ENCODE measurements at regions not wholly inside any gene's neighbourhood (a gene's known extent, or its start where the extent isn't known, plus 50 kb on each side); places are given as distances from the start of the nearest gene placed in this dataset.

DNA sequence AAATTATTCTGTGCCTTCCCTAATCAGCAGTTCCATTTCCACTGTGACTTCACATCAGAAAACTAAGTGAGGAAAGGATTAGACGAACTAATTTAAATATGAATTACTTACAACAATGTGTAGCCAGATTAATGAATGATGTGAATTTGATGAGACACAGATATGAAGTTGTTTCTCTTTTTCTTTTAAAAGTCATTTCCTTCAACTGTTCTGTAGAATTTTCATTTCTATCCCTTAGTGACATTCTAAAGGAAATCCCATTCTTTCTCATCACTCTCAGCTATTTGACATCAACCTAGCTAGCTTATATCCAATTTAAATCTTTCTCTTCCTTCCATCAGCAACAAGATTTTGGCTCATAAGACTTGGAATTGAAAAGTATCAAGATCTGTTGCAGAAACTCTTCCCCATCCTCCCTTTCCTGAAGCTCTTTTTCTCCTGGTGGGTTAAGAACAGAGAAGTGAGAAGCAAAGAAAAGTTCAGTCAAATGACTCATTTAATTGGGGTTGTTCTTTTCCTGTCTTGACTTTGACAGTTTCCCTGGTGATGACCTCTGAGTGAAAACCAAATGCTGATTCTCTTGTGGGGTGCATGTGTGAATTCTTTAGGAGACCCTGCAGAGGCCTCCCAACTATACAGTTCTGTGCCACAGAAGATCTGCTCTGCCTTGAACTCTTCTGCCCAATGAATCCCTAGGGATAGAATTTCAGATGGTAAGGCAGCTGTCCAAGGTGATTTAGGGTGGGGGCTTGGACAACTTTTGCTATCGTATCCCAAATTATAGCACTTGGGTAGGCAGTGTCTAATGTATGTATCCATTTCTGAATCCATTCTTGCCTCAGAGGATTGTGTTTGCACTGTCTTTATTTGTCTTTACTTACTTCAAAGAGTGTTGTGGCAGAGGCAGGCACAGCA lies 232.5 kb upstream of the GPRIN3 start:
- no peak overlapping the region for H3K9ac ChIP-seq (ENCODE audit: low read depth in 2 of 2, low read length in 2 of 2)
- intact Hi-C loops (cut with DNase I), result no loop called here
- H3K4me1 ChIP-seq, result no peaks in the 10 kb centered on the region
- no peak overlapping the region for H3K4me3 ChIP-seq
- no peaks in the 10 kb centered on the region for H3K27me3 ChIP-seq
- TF ChIP-seq, protein P1, sequence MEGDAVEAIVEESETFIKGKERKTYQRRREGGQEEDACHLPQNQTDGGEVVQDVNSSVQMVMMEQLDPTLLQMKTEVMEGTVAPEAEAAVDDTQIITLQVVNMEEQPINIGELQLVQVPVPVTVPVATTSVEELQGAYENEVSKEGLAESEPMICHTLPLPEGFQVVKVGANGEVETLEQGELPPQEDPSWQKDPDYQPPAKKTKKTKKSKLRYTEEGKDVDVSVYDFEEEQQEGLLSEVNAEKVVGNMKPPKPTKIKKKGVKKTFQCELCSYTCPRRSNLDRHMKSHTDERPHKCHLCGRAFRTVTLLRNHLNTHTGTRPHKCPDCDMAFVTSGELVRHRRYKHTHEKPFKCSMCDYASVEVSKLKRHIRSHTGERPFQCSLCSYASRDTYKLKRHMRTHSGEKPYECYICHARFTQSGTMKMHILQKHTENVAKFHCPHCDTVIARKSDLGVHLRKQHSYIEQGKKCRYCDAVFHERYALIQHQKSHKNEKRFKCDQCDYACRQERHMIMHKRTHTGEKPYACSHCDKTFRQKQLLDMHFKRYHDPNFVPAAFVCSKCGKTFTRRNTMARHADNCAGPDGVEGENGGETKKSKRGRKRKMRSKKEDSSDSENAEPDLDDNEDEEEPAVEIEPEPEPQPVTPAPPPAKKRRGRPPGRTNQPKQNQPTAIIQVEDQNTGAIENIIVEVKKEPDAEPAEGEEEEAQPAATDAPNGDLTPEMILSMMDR (IDR thresholded peaks at IDR 0.05), result no peak
- H3K27ac ChIP-seq, result no peak overlapping the region
- H3K9me3 ChIP-seq, result no peaks in the 10 kb centered on the region
- no peak for DNase-seq
- no peaks in the 10 kb centered on the region for H3K36me3 ChIP-seq

DNA sequence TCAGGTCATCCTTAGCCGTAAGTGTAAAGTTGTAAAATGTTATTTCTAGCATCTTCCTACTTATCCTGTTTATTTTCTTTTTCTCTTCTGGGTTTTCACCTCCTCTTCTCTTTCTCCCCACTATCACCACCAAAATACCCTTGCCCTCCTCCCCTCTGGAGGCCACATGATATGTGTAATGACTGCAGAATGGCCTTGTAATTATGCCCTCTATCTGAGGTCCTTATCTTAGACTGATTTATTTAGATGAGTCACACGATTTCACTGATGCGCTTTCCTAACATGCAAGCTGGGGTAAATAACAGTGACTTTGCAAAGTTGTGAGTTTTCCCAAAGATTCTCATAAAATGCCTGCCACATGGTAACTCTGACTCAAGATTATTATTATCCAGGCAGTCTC lies 231.8 kb upstream of the GPRIN3 start:
- no peak overlapping the region for H3K27ac ChIP-seq

DNA sequence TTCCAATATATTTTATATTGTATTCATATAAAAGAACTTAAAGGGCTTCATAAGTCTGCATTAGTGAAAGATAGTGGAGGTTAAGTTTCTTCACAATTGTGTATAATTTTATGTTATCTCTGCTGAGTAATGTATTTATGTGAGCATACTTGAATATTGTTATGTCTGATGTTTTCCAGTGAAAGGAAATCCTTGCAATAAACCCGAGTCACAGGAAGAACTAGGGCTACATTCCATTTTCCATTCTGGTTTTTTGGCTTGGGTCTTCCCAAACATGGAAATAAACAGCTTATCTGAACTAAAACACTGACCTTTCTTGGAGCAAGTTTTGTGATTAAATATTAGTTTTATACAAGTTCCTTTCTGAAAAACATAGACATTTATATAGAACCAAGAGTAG lies 231.3 kb upstream of the GPRIN3 start:
- no peaks in the 10 kb centered on the region for H3K9me3 ChIP-seq
- no peak overlapping the region for H3K27ac ChIP-seq
- H3K27me3 ChIP-seq, result no peaks in the 10 kb centered on the region
- H3K4me1 ChIP-seq, result no peaks in the 10 kb centered on the region
- no peak overlapping the region for H3K9ac ChIP-seq (ENCODE audit: low read depth in 2 of 2, low read length in 2 of 2)
- no peaks in the 10 kb centered on the region for H3K36me3 ChIP-seq
- intact Hi-C loops (cut with DNase I), result no loop called here
- TF ChIP-seq, protein P1 (IDR thresholded peaks at IDR 0.05), result no peak
- H3K4me3 ChIP-seq, result no peak overlapping the region
- no peak for DNase-seq

More for the DNA sequence above, 231.8 kb upstream of the GPRIN3 start:
- DNase-seq, result no peak
- no peaks in the 10 kb centered on the region for H3K9me3 ChIP-seq
- H3K36me3 ChIP-seq, result no peaks in the 10 kb centered on the region
- no peak overlapping the region for H3K4me3 ChIP-seq
- no peaks in the 10 kb centered on the region for H3K4me1 ChIP-seq
- TF ChIP-seq, protein P1 (IDR thresholded peaks at IDR 0.05), result no peak
- intact Hi-C loops (cut with DNase I), result no loop called here
- H3K27me3 ChIP-seq, result no peaks in the 10 kb centered on the region
- no peak overlapping the region for H3K9ac ChIP-seq (ENCODE audit: low read depth in 2 of 2, low read length in 2 of 2)

DNA sequence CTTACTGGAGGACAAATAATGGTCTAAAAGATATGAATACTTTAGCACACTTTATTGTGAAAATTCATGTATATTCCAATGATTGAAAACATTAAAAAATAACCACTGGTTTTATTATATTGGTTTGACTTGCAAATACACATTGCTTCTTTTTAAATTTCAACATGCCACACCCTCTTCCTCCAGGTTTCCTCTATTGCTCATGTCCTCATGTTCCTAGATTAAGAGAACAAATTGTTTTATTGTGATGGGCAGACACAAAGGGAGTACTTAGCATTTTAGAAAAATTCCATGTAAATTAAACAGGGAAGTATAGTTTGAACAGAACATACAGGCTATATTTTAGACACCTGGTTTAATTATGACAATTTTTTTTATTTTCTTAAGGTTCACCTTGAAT lies 230.6 kb upstream of the GPRIN3 start:
- no peak overlapping the region for H3K4me3 ChIP-seq
- TF ChIP-seq, protein P1 (IDR thresholded peaks at IDR 0.05), result no peak

DNA sequence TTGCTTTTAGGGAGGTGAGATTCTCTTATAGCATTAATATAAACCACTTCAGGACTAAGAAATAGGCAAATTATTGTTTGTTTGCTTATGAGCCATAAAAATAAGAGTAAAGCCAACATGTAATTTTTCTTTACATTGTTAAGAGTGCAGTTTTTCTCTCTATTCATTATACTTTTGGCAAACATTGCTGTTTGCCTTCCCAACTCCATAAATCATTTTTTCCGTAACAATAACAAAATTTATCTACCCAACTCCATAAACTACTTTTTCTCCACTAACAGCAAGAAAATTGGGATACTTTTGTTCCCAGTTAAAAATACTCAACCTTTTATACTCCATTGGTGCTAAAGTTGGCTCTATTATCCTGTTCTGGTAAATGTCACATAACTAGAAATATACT lies 229.7 kb upstream of the GPRIN3 start:
- Histone ChIP-seq H3K36me3 (no peaks in the 10 kb centered on the region), H3K4me3 (no peak overlapping the region), H3K9ac (ENCODE audit: low read depth in 2 of 2, low read length in 2 of 2) (no peak overlapping the region), H3K27me3 (no peaks in the 10 kb centered on the region), H3K9me3 (no peaks in the 10 kb centered on the region), H3K4me1 (no peaks in the 10 kb centered on the region), H3K27ac (no peak overlapping the region)
- no peak for DNase-seq
- TF ChIP-seq, protein P1 (IDR thresholded peaks at IDR 0.05), result no peak
- intact Hi-C loops (cut with DNase I), result no loop called here

More for the DNA sequence above, 230.6 kb upstream of the GPRIN3 start:
- no peaks in the 10 kb centered on the region for H3K36me3 ChIP-seq
- no peaks in the 10 kb centered on the region for H3K9me3 ChIP-seq
- no peak overlapping the region for H3K9ac ChIP-seq (ENCODE audit: low read depth in 2 of 2, low read length in 2 of 2)
- intact Hi-C loops (cut with DNase I), result no loop called here
- no peaks in the 10 kb centered on the region for H3K4me1 ChIP-seq
- no peaks in the 10 kb centered on the region for H3K27me3 ChIP-seq
- DNase-seq, result no peak
- no peak overlapping the region for H3K27ac ChIP-seq
